Stomach (tissue), 4 donors: ENCODE measurements at regions not wholly inside any gene's neighbourhood (a gene's known extent, or its start where the extent isn't known, plus 50 kb on each side); places are given as distances from the start of the nearest gene placed in this dataset.

Source experiments
- CTCF ChIP-seq, 7 experiments: fragments of 450-650 bp in 4 of 7; fragments of 200-600 bp in 3 of 7; sonication (generic) in 3 of 7; IDR thresholded peaks; one replicate each; pipeline ENCODE4 v1.5.1; 2016 to 2019; ENCODE audit warnings: antibody characterized with exemption in 7 of 7, control low read depth in 2 of 7, mild to moderate bottlenecking in 1 of 7
- POLR2A ChIP-seq, 4 donors: fragments of 450-650 bp; IDR thresholded peaks; one replicate each; pipeline ENCODE4 v1.6.1; 2016; ENCODE audit warnings: antibody characterized with exemption in 4 of 4, control low read depth in 2 of 4, mild to moderate bottlenecking in 1 of 4, moderate library complexity in 1 of 4
- POLR2AphosphoS5 ChIP-seq, 3 donors: sonication (generic); formaldehyde crosslinking; IDR thresholded peaks; one replicate each; pipeline ENCODE4 v1.6.1; 2016; ENCODE audit warnings: antibody characterized with exemption in 3 of 3

GRCh38 chr20:56848561-56848960 lies 219.5 kb downstream of the TFAP2C start:
- TF ChIP-seq CTCF (IDR thresholded peaks at IDR 0.05) (no peak), POLR2AphosphoS5 (IDR thresholded peaks at IDR 0.05) (no peak), POLR2A (IDR thresholded peaks at IDR 0.05) (no peak)
